ENCODE measurements at regions not wholly inside any gene's neighbourhood (a gene's known extent, or its start where the extent isn't known, plus 50 kb on each side); places are given as distances from the start of the nearest gene placed in this dataset.

- ChIA-PET CTCF (no interaction called here), POLR2A (no interaction called here)
- TF ChIP-seq, protein P1, sequence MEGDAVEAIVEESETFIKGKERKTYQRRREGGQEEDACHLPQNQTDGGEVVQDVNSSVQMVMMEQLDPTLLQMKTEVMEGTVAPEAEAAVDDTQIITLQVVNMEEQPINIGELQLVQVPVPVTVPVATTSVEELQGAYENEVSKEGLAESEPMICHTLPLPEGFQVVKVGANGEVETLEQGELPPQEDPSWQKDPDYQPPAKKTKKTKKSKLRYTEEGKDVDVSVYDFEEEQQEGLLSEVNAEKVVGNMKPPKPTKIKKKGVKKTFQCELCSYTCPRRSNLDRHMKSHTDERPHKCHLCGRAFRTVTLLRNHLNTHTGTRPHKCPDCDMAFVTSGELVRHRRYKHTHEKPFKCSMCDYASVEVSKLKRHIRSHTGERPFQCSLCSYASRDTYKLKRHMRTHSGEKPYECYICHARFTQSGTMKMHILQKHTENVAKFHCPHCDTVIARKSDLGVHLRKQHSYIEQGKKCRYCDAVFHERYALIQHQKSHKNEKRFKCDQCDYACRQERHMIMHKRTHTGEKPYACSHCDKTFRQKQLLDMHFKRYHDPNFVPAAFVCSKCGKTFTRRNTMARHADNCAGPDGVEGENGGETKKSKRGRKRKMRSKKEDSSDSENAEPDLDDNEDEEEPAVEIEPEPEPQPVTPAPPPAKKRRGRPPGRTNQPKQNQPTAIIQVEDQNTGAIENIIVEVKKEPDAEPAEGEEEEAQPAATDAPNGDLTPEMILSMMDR (IDR thresholded peaks at IDR 0.05) = no peak
- Mint-ChIP-seq H3K27me3 (no peaks in the 10 kb centered on the region), H3K4me1 (ENCODE audit: low read depth) (no peaks in the 10 kb centered on the region), H3K9me3 (no peaks in the 10 kb centered on the region), H3K27ac (no peak overlapping the region), H3K4me3 (no peak overlapping the region), H3K36me3 (ENCODE audit: low read depth) (no peaks in the 10 kb centered on the region)
- no peaks in the 10 kb centered on the region for H3K27me3 ChIP-seq (ENCODE audit: control insufficient read depth in 1 of 2, insufficient read depth in 2 of 2, low read length in 2 of 2)
- intact Hi-C loops (cut with DNase I, micrococcal nuclease) = no loop called here
- ATAC-seq (ENCODE audit: poor library complexity) = no peak
- H3K4me3 ChIP-seq (ENCODE audit: low read length) = no peak overlapping the region
- DNase-seq = no peak
- no peaks in the 10 kb centered on the region for H3K9me3 ChIP-seq (ENCODE audit: control insufficient read depth in 1 of 2, insufficient read depth in 1 of 2, low read length in 2 of 2)
- H3K27ac ChIP-seq (ENCODE audit: low read depth in 1 of 2, low read length in 2 of 2) = no peak overlapping the region
- H3K4me1 ChIP-seq (ENCODE audit: insufficient read depth, low read length) = no peaks in the 10 kb centered on the region
- H3K36me3 ChIP-seq (ENCODE audit: insufficient read depth, low read length) = no peaks in the 10 kb centered on the region
Observed at GRCh38 chr10:113470372-113471240, 82.2 kb upstream of the HABP2 start.

DNA sequence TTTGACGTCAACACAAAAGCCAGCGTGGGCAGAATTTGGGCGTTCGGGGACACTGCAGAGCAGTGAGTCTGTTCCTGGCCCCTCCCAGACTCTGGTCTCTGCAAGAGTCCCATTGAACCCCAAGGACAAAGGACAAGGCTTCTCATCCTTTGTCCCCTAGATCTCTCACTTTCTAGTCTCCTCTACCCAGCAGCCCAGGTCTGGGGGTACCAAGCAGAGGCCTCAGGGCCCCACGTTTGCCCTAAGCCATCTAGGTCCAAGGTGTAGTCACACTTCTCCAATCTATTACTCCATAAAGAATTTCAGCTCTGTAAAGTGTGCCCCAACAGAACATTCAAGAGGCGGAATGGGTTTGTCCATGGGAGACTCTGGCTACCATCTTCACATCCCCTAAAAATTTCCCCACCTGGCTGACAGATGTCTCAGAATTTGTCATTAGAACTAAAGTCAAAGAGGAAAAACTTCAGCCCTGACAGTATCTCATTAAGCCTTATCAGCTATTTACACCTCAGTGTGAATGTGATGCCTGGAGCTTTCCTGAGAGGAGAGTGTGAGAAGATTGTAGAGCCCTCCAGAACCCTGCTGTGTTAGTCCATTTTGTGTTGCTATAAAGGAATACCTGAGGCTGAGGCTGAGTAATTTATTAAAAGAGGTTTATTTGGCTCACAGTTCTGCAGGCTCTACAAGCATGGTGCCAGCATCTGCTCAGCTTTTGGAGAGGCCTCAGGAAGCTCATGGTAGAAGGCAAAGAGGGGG, 81.4 kb upstream of the HABP2 start:
- ATAC-seq (ENCODE audit: poor library complexity) (no peak), DNase-seq (no peak)
- Mint-ChIP-seq H3K27ac (no peak overlapping the region), H3K9me3 (no peaks in the 10 kb centered on the region), H3K4me3 (no peak overlapping the region), H3K4me1 (ENCODE audit: low read depth) (no peaks in the 10 kb centered on the region), H3K36me3 (ENCODE audit: low read depth) (no peaks in the 10 kb centered on the region), H3K27me3 (no peaks in the 10 kb centered on the region)
- POLR2A ChIA-PET = no interaction called here
- Histone ChIP-seq H3K27ac (ENCODE audit: low read depth in 1 of 2, low read length in 2 of 2) (no peak overlapping the region), H3K27me3 (ENCODE audit: control insufficient read depth in 1 of 2, insufficient read depth in 2 of 2, low read length in 2 of 2) (no peaks in the 10 kb centered on the region), H3K9me3 (ENCODE audit: control insufficient read depth in 1 of 2, insufficient read depth in 1 of 2, low read length in 2 of 2) (no peaks in the 10 kb centered on the region), H3K36me3 (ENCODE audit: insufficient read depth, low read length) (no peaks in the 10 kb centered on the region), H3K4me1 (ENCODE audit: insufficient read depth, low read length) (no peaks in the 10 kb centered on the region), H3K4me3 (ENCODE audit: low read length) (no peak overlapping the region)
- CTCF ChIA-PET = no interaction called here
- intact Hi-C loops (cut with DNase I, micrococcal nuclease) = no loop called here
- TF ChIP-seq, protein P1 (IDR thresholded peaks at IDR 0.05) = no peak

GRCh38 chr10:113473011-113473410, 79.8 kb upstream of the HABP2 start:
- no peaks in the 10 kb centered on the region for H3K27me3 ChIP-seq (ENCODE audit: control insufficient read depth in 1 of 2, insufficient read depth in 2 of 2, low read length in 2 of 2)
- H3K36me3 ChIP-seq (ENCODE audit: insufficient read depth, low read length) = no peaks in the 10 kb centered on the region
- CTCF ChIA-PET = interaction anchor here (1.3 kb wide), 1 partner anchor 11 kb away, joined by 3 read pairs; no protein-coding TSS in a partner anchor
- no peak overlapping the region for H3K27ac Mint-ChIP-seq
- H3K4me1 Mint-ChIP-seq (ENCODE audit: low read depth) = no peaks in the 10 kb centered on the region
- no peaks in the 10 kb centered on the region for H3K36me3 Mint-ChIP-seq (ENCODE audit: low read depth)
- TF ChIP-seq, protein P1 (IDR thresholded peaks at IDR 0.05) = no peak
- POLR2A ChIA-PET = no interaction called here
- intact Hi-C loops (cut with DNase I, micrococcal nuclease) = no loop called here
- no peak overlapping the region for H3K27ac ChIP-seq (ENCODE audit: low read depth in 1 of 2, low read length in 2 of 2)
- no peaks in the 10 kb centered on the region for H3K9me3 Mint-ChIP-seq
- no peaks in the 10 kb centered on the region for H3K27me3 Mint-ChIP-seq
- no peaks in the 10 kb centered on the region for H3K4me1 ChIP-seq (ENCODE audit: insufficient read depth, low read length)
- no peaks in the 10 kb centered on the region for H3K9me3 ChIP-seq (ENCODE audit: control insufficient read depth in 1 of 2, insufficient read depth in 1 of 2, low read length in 2 of 2)
- ATAC-seq (ENCODE audit: poor library complexity) (no peak), DNase-seq (no peak)
- H3K4me3 ChIP-seq (ENCODE audit: low read length) = no peak overlapping the region
- no peak overlapping the region for H3K4me3 Mint-ChIP-seq

Measured in CD4-positive, alpha-beta T cell (primary cell).